Fibroblast of the aortic adventitia (primary cell): ENCODE measurements at regions not wholly inside any gene's neighbourhood (a gene's known extent, or its start where the extent isn't known, plus 50 kb on each side); places are given as distances from the start of the nearest gene placed in this dataset.

ENCODE experiments used
- DNase-seq: peaks from one replicate; pipeline ENCODE4 v3.0.0-alpha.2; 2010; ENCODE audit warnings: low read depth
- H3K4me3 ChIP-seq: 2 replicates; pipeline ENCODE4 v1.5.1; 2011; ENCODE audit warnings: low read depth, mild to moderate bottlenecking, control low read depth, low read length, moderate library complexity
- CTCF ChIP-seq: IDR thresholded peaks from 2 replicates; pipeline ENCODE4 v1.5.1; 2011; ENCODE audit warnings: mild to moderate bottlenecking, low read length, control low read depth, inconsistent platforms; ENCODE audit not compliant: insufficient read depth

- no peak overlapping the region for H3K4me3 ChIP-seq
- DNase-seq = no peak
- no peak for TF ChIP-seq CTCF
Measured at GRCh38 chr5:128002425-128002824, 81.1 kb upstream of the SLC12A2 start.

GRCh38 chr5:128007939-128008338, 75.6 kb upstream of the SLC12A2 start:
- DNase-seq = no peak
- TF ChIP-seq CTCF = no peak
- no peak overlapping the region for H3K4me3 ChIP-seq

GRCh38 chr5:128009403-128009802, 74.2 kb upstream of the SLC12A2 start:
- no peak overlapping the region for H3K4me3 ChIP-seq
- TF ChIP-seq CTCF = no peak
- no peak for DNase-seq

DNA sequence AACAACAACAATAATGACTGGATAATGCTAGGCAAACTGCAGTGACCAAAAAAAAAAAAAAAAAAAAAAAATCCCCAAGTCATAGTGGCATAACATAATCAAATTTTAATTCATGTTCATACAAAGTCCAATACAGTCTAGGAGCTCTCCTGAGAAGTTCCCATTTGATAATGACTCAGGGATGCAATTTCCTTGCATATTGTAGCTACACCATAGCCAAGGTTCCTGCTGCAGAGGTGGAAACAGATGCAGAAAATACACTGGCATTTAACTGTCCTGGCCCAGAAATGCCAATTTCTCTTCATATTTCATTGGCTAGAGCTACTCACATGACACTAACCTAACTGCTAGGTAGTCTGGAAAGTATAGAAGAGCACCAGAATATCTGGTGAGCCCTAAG, 72.2 kb upstream of the SLC12A2 start:
- no peak for DNase-seq
- no peak for TF ChIP-seq CTCF
- H3K4me3 ChIP-seq = no peak overlapping the region

DNA sequence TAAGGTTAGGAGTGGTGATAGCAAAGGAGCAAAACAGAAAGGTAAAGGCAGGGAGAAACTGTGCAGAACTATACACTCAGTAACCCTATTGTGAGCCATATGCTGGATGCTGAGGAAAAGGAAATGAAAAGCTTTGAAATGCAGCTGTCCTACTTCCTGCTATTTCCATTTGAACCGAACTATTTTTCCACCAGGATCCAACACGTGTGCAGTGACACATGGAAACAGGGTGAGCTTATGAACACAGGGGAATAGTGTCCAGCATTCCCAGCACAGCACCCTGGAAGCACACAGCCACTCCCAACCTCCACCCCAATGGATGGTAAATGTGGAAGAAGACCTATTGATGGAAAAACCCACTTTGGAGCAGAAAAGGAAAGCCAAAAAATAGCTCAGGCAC, 69.0 kb upstream of the SLC12A2 start:
- H3K4me3 ChIP-seq = no peak overlapping the region
- DNase-seq = no peak
- TF ChIP-seq CTCF = no peak

GRCh38 chr5:128015478-128015877, 68.1 kb upstream of the SLC12A2 start:
- TF ChIP-seq CTCF = no peak
- no peak for DNase-seq
- H3K4me3 ChIP-seq = no peak overlapping the region

- DNase-seq = no peak
- no peak for TF ChIP-seq CTCF
- H3K4me3 ChIP-seq = no peak overlapping the region
Measured at GRCh38 chr5:128015978-128016377, 67.6 kb upstream of the SLC12A2 start.
